ENCODE measurements at regions not wholly inside any gene's neighbourhood (a gene's known extent, or its start where the extent isn't known, plus 50 kb on each side); places are given as distances from the start of the nearest gene placed in this dataset.

- Histone ChIP-seq H3K36me3 (no peaks in the 10 kb centered on the region), H3K4me3 (no peak overlapping the region), H3K9me3 (no peaks in the 10 kb centered on the region), H3K27ac (no peak overlapping the region), H3K4me1 (no peaks in the 10 kb centered on the region), H3K27me3 (no peaks in the 10 kb centered on the region)
- WGBS, 2 donors = 91 to 92% methylated on average over 1 of the region's 1 CpG
- no peak for DNase-seq
- intact Hi-C loops (cut with DNase I) = no loop called here
- TF ChIP-seq POLR2AphosphoS5 (IDR thresholded peaks at IDR 0.05) = no peak
- TF ChIP-seq EP300 (IDR thresholded peaks at IDR 0.05) = no peak
- TF ChIP-seq POLR2A (IDR thresholded peaks at IDR 0.05) = no peak
- TF ChIP-seq CTCF (IDR thresholded peaks at IDR 0.05) = no peak
Measured at GRCh38 chr14:36083317-36083716, 93.2 kb downstream of the PTCSC3 start.

GRCh38 chr14:36078080-36078479 lies 98.4 kb downstream of the PTCSC3 start:
- peaks cover 0 to 1% (median 0%) of the 10 kb centered on the region in 4 donors for H3K9me3 ChIP-seq
- no peaks in the 10 kb centered on the region for H3K4me1 ChIP-seq
- H3K27ac ChIP-seq = no peak overlapping the region
- no peaks in the 10 kb centered on the region for H3K27me3 ChIP-seq
- TF ChIP-seq POLR2A (IDR thresholded peaks at IDR 0.05) (no peak), CTCF (IDR thresholded peaks at IDR 0.05) (no peak), EP300 (IDR thresholded peaks at IDR 0.05) (no peak), POLR2AphosphoS5 (IDR thresholded peaks at IDR 0.05) (no peak)
- DNase-seq = no peak
- intact Hi-C loops (cut with DNase I) = no loop called here
- no peaks in the 10 kb centered on the region for H3K36me3 ChIP-seq
- H3K4me3 ChIP-seq = no peak overlapping the region

- Histone ChIP-seq H3K4me3 (no peak overlapping the region), H3K4me1 (no peaks in the 10 kb centered on the region), H3K27me3 (peaks cover 0 to 11% (median 0%) of the 10 kb centered on the region in 3 donors), H3K9me3 (peaks cover 0 to 1% (median 0%) of the 10 kb centered on the region in 4 donors), H3K27ac (no peak overlapping the region), H3K36me3 (no peaks in the 10 kb centered on the region)
- WGBS, 2 donors = 55 to 85% methylated on average over 1 of the region's 1 CpG
- intact Hi-C loops (cut with DNase I) = no loop called here
- TF ChIP-seq POLR2AphosphoS5 (IDR thresholded peaks at IDR 0.05) (no peak), POLR2A (IDR thresholded peaks at IDR 0.05) (no peak), CTCF (IDR thresholded peaks at IDR 0.05) (no peak), EP300 (IDR thresholded peaks at IDR 0.05) (no peak)
- DNase-seq = no peak
Measured at GRCh38 chr14:36076197-36076596, 100.3 kb downstream of the PTCSC3 start.

- 89 to 93% methylated on average over 7 of the region's 7 CpGs for WGBS, 2 donors
- peaks cover 0 to 1% (median 0%) of the 10 kb centered on the region in 4 donors for H3K9me3 ChIP-seq
- H3K27ac ChIP-seq = no peak overlapping the region
- no peak overlapping the region for H3K4me3 ChIP-seq
- no peaks in the 10 kb centered on the region for H3K36me3 ChIP-seq
- no peak for DNase-seq
- intact Hi-C loops (cut with DNase I) = no loop called here
- no peak for TF ChIP-seq POLR2AphosphoS5 (IDR thresholded peaks at IDR 0.05)
- no peak for TF ChIP-seq EP300 (IDR thresholded peaks at IDR 0.05)
- TF ChIP-seq POLR2A (IDR thresholded peaks at IDR 0.05) = no peak
- TF ChIP-seq CTCF (IDR thresholded peaks at IDR 0.05) = no peak
- H3K27me3 ChIP-seq = peaks cover 0 to 11% (median 0%) of the 10 kb centered on the region in 3 donors
- H3K4me1 ChIP-seq = no peaks in the 10 kb centered on the region
Measured at GRCh38 chr14:36075203-36075602, 101.3 kb downstream of the PTCSC3 start.

GRCh38 chr14:36070720-36071043 lies 105.8 kb downstream of the PTCSC3 start:
- H3K9me3 ChIP-seq = no peaks in the 10 kb centered on the region
- WGBS, 2 donors = 65 to 66% methylated on average over 4 of the region's 4 CpGs
- H3K27me3 ChIP-seq = peaks cover 0 to 11% (median 0%) of the 10 kb centered on the region in 3 donors
- H3K4me1 ChIP-seq = no peaks in the 10 kb centered on the region
- H3K36me3 ChIP-seq = no peaks in the 10 kb centered on the region
- intact Hi-C loops (cut with DNase I) = no loop called here
- no peak overlapping the region for H3K4me3 ChIP-seq
- no peak for DNase-seq
- TF ChIP-seq CTCF (IDR thresholded peaks at IDR 0.05) = no peak
- no peak for TF ChIP-seq POLR2AphosphoS5 (IDR thresholded peaks at IDR 0.05)
- no peak for TF ChIP-seq POLR2A (IDR thresholded peaks at IDR 0.05)
- no peak for TF ChIP-seq EP300 (IDR thresholded peaks at IDR 0.05)
- no peak overlapping the region for H3K27ac ChIP-seq
